CD4-positive, alpha-beta T cell treated with Interleukin-15 for 4 hours (primary cell): ENCODE measurements at regions not wholly inside any gene's neighbourhood (a gene's known extent, or its start where the extent isn't known, plus 50 kb on each side); places are given as distances from the start of the nearest gene placed in this dataset.

Experiments used
- DNase-seq: peaks from one replicate; pipeline ENCODE4 v3.0.0-alpha.2; 2020; ENCODE audit warnings: low spot score

DNA sequence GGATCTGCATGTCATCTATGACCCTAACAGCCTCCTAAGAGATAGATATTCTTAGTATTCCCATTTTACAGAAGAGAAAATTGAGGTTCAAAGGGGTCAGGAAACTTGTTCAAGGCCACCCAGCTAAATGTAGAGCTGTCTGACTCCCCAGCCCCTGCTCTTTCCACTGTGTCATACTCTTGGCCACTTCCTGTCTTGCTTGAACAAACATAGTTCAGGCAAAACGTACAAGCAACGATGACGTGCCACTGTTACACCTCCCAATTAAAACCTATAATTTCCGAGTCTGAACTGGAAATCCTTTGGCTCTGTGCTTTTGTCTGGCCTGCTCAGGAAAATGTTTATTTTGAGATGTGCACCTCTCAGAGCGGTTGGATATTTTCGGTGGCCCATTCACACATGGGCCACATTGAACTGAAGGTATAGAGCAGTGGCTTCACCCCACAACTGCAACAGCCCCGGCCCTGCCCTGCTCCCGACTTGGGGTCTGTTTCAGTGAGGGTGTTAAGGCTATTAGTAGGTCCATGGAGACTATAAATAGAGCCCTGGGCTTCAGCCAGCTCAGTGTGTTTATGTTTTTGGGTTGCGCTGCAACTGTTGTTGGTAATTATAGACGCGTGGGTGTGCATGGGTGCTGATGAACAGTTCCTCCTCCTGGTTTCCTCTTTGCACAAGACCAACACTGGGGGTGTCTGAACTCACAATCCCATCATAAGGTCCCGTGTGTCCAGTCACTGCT lies 172.3 kb upstream of the ADO start:
- peak; percentile 65 for DNase-seq

DNA sequence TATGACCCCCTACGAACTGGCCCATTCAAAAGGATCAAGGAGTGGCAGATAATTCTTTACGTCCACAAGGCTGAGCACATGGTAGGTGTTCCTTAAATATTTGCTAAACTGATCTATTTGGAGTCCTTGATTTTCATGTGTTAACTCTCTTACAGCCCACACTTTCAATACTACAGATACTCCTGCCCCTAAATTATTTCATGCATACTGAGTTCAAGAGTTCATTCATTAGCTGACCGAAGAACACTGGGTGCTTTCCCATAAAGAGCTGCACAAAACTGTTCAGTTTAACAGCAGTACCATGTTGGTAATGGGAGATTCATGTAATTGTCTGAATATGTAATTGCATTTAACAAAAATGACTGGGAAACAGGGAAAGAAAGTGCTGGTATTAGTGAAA lies 170.5 kb upstream of the ADO start:
- no peak for DNase-seq

GRCh38 chr10:62634576-62634975 lies 169.9 kb upstream of the ADO start:
- DNase-seq: no peak

GRCh38 chr10:62635127-62635526 lies 169.4 kb upstream of the ADO start:
- no peak for DNase-seq

DNA sequence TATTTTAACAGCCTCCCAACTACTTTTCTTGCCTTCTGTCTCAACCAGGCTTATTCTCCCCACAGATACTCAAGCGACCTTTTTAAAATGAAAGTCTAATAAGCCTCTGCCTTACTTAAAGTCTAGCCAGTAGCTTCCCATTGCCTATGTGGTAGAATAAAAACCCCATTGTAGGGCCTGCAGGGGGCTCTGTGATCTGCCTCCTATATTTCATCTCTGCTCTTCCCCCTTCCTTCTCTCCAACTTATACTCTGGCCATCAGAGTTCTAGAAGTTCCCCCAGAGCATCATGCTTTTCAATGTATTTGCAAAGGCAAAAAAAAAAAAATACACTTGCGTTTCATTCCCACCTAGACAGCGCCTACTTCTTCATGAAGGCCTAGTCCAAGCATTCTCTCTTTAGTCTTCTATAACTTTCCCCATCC lies 167.7 kb upstream of the ADO start:
- no peak for DNase-seq

DNA sequence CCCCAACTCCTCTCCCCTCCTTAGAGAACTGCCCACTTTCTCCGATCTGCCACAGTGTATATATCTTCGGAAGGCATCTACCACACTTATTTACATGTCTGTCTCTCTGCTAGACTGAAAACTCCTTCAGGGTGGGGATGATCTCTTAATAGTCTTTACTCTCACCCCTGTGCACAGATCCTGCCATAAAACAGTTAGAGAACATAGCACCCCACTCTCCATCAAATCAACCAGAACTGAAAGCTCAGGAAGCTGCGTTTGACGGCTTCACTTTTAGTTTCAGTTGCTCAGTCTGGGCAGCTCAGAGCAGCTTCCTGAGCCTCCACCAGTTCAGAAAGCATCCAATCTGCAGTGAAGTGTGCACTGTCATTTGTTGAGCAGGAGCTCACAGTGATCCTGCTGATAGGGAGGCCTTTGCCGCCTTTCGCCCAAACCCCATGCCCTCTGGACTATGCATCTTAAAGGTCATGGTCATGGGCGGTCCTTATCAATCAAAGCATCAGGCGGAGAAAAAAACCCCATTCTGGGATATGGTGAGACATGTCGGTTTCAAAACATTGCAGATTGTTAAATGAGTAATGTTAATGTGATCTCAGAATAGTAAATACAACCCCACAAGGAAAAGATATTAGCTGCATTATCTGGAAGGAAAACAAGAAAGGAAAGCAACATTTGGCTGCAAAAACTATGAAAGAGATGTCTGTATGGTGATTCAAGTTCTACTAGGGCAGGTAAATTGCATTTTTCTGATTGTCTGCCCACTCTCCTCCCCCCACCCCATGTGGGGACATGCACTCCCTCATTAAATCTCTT lies 167.1 kb upstream of the ADO start:
- peak; percentile 73 for DNase-seq

DNA sequence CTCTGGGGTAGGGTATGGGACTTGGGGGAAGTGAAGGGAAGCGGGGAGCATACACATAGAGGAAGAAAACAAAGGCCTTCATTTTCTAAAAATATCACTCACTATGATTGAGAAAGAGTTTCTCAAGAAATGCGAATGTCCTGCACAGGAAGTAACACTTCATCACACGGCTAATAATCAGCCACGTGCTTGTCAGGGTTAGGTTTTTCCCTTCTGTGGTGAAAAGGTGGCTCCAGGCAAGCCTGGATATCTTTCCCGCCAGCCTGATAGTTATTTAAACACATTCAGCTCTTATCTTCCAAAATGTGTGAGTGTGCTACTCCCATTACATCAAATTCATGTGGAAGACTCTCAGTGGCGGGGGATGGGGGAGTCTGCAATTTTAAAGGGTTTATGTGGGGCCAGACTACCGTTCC lies 166.4 kb upstream of the ADO start:
- DNase-seq: peak; percentile 21

DNA sequence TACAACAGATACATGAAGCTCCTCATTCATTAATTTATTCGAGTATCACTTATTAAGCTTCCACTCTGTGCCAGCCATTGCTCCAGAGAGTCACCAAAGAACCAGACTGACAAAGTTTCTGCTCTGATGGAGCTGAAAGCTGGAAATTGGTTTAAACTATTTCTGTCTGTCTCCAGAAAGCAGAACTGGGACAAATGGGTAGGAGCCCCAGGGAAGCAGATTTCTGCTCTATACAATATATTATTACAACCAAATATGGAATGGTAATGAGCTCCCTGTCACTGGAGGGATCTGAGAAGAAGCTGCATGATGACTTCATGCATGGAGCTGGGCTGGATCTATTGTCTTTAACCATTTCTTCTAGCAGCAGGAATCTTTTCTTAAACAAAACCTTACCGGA lies 165.4 kb upstream of the ADO start:
- no peak for DNase-seq

GRCh38 chr10:62640411-62640810 lies 164.1 kb upstream of the ADO start:
- no peak for DNase-seq

DNA sequence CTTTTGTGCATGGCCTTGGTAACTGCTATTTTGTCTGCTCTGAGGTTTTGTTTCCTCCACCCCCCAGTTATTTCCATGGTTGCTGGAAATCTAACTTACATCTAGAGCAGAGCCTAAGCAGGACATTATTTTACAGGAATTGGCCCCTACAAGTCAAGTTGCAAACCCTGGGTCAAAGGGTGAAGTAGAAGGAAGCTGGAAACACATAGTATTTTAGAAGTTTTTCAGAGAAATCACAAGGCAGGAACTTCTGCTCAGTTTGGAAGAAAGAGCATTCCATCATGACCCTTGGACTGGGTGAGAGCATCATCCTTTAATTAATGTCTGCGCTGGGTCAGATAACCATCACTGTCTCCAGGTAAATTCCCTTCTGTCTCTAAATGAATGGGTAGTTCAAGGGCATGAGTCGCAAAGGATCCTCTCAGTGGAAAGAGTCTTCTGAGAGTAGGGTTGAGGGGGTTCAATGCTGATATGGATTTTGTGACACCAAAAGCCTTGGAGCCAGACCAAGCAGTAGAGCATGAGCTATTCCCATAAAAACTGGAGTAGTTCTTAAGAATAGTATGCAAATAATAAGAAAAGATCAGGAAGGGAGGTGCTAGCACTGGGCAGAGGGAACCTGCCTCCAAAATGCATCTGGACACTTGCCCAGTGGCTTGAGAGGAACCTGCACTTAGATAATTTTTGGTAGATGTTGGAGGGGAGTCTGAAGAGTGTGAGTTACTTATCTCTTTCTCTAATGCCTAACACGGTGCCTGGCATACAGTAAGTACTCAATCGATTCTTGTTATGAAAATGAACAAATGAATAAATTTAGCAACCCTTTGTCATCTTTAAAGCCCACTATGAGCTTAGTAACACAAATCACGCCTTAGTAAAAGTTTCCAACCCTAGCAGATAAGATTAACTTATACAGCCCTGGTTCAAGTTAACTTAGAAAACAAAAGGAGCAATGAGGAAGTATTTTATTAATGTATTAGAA lies 160.6 kb upstream of the ADO start:
- DNase-seq: no peak

- no peak for DNase-seq
Measured at GRCh38 chr10:62647375-62648092, 157.0 kb upstream of the ADO start.

- no peak for DNase-seq
Measured at GRCh38 chr10:62648921-62649320, 155.6 kb upstream of the ADO start.

DNA sequence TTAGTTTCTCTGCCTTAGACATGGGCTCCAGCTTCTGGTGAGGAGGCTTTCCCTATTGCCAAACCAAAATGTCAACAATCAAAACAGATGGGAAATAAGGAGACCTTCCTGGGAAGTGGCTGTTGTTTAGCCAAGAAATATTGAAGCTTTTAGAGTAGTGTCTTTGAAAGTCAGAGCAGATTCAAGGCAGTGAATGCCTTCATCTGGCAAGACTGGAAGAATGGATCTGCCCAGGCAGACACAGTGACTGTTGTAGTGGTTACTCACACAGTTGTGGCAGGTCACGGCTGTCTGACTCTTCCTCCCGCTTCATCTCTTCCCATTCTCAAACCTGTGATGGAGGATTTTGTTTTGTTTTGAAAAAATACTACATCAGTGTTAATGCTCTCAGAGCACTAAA lies 154.1 kb upstream of the ADO start:
- no peak for DNase-seq

DNA sequence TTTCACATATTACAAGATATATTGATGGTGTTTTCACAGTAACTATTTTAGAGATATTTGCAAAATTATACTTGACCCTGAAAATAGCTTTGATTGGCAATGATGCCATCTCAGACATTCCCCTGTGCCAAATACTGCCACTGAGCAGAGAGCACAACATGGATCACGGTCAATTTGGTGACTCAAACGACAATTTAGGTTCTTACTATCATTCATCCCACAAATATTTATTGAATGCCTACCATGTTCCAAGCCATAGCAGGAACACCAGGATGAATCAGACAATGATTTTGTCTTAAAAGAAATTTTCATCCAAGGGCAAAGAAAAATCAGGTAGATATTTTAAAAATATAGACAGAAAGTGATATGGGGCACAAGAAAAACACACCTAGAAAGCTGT lies 153.2 kb upstream of the ADO start:
- DNase-seq: no peak

- DNase-seq: no peak
Measured at GRCh38 chr10:62652114-62652513, 152.4 kb upstream of the ADO start.

DNA sequence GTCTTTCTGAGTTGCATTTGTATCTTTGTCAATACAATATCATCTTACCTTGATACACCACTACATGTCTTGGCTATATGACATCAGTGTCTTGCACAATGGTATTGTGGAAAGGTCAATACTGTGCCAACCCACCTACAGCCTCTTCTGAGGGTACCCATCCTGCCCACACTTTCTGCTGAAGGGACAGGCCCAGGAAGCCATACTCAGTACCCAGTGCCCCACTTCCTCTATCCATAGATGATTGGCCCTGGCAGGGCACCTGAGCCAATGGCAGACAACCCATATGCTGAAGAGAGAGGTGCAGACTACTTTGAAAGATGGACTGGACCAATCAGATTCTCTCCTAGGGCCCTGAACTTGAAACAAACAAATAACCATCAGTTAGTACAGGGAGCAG lies 152.0 kb upstream of the ADO start:
- no peak for DNase-seq

DNA sequence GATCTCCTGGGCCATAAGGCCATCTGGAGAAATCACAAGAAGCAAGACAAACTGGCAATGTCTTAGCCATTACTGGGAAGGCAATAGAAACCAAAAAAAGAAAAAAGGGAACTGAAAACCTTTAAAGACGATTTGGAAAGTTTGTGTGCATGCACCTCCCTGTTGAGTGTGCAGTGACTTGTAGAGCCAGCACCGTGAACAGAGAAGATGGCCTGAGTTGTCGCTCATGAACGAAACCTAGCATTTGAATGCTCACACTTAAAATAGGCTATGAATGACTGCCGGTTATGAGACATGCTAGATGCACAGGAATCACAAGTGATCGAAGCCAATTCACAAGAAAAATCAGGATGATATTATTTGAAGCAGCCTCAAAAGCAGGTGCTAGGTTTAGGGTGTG lies 151.3 kb upstream of the ADO start:
- no peak for DNase-seq

- DNase-seq: no peak
Measured at GRCh38 chr10:62654966-62655336, 149.6 kb upstream of the ADO start.

GRCh38 chr10:62655337-62655994 lies 149.1 kb upstream of the ADO start:
- DNase-seq: no peak

- no peak for DNase-seq
Measured at GRCh38 chr10:62657244-62657835, 147.2 kb upstream of the ADO start.

GRCh38 chr10:62658516-62658915 lies 146.0 kb upstream of the ADO start:
- no peak for DNase-seq
